Activated naive CD4-positive, alpha-beta T cell treated with anti-CD3 and anti-CD28 coated beads, Interleukin-2, amount 10 ng/mL, durations not matched to agents 7 days and 5 days (primary cell): ENCODE measurements at regions not wholly inside any gene's neighbourhood (a gene's known extent, or its start where the extent isn't known, plus 50 kb on each side); places are given as distances from the start of the nearest gene placed in this dataset.
"Not testable (repeated sequence)": the region's sequence is repeated elsewhere in the genome, so short reads cannot be mapped to it uniquely, and the experiment has no call there.

Experiments
- CTCF ChIA-PET: fragments of 350-600 bp; sonication (Branson Sonifier 250); formaldehyde crosslinking; loops from one replicate; lab custom pipeline; 2021; ENCODE audit warnings: antibody characterized with exemption; lab: Charles Lee
- DNase-seq: peaks from one replicate; pipeline ENCODE4 v3.0.0-alpha.2; 2020
- H3K27ac Mint-ChIP-seq: one replicate; pipeline ENCODE4 v1.8.0; 2021; ENCODE audit warnings: mild to moderate bottlenecking, moderate library complexity, mixed read lengths
- H3K27me3 Mint-ChIP-seq: one replicate; pipeline ENCODE4 v1.8.0; 2021; ENCODE audit warnings: mild to moderate bottlenecking, mixed read lengths
- H3K36me3 Mint-ChIP-seq: one replicate; pipeline ENCODE4 v1.8.0; 2021; ENCODE audit warnings: mixed read lengths
- H3K4me1 Mint-ChIP-seq: one replicate; pipeline ENCODE4 v1.8.0; 2021; ENCODE audit warnings: mixed read lengths
- H3K4me3 Mint-ChIP-seq: one replicate; pipeline ENCODE4 v1.8.0; 2021; ENCODE audit warnings: mild to moderate bottlenecking, moderate library complexity, mixed read lengths
- H3K9me3 Mint-ChIP-seq: one replicate; pipeline ENCODE4 v1.8.0; 2021; ENCODE audit warnings: mixed read lengths

GRCh38 chr10:117463545-117463920 is 79.0 kb upstream of the EMX2 start:
- no peak for DNase-seq
- peaks cover 3% of the 10 kb centered on the region for H3K9me3 Mint-ChIP-seq
- no peak overlapping the region for H3K27ac Mint-ChIP-seq
- no peak overlapping the region for H3K4me3 Mint-ChIP-seq
- CTCF ChIA-PET: no interaction called here
- no peaks in the 10 kb centered on the region for H3K27me3 Mint-ChIP-seq
- no peaks in the 10 kb centered on the region for H3K36me3 Mint-ChIP-seq
- no peaks in the 10 kb centered on the region for H3K4me1 Mint-ChIP-seq

GRCh38 chr10:117462816-117463544 is 79.6 kb upstream of the EMX2 start:
- H3K27me3 Mint-ChIP-seq: peaks cover 5% of the 10 kb centered on the region
- H3K4me3 Mint-ChIP-seq: no peak overlapping the region
- no peak for DNase-seq
- CTCF ChIA-PET: no interaction called here
- no peaks in the 10 kb centered on the region for H3K4me1 Mint-ChIP-seq
- H3K9me3 Mint-ChIP-seq: peaks cover 3% of the 10 kb centered on the region
- no peaks in the 10 kb centered on the region for H3K36me3 Mint-ChIP-seq
- no peak overlapping the region for H3K27ac Mint-ChIP-seq

- Mint-ChIP-seq H3K4me1 (no peaks in the 10 kb centered on the region), H3K27ac (no peak overlapping the region), H3K9me3 (peaks cover 3% of the 10 kb centered on the region), H3K27me3 (peaks cover 9% of the 10 kb centered on the region), H3K4me3 (no peak overlapping the region), H3K36me3 (no peaks in the 10 kb centered on the region)
- CTCF ChIA-PET: interaction anchor here (1.2 kb wide), 1 partner anchor 13 kb away, joined by 4 read pairs; no protein-coding TSS in a partner anchor
- no peak for DNase-seq
Observed at GRCh38 chr10:117462424-117462792, 80.1 kb upstream of the EMX2 start.

GRCh38 chr10:117461766-117462423 is 80.7 kb upstream of the EMX2 start:
- H3K4me3 Mint-ChIP-seq: no peak overlapping the region
- no peak overlapping the region for H3K27ac Mint-ChIP-seq
- H3K9me3 Mint-ChIP-seq: peaks cover 3% of the 10 kb centered on the region
- no peak for DNase-seq
- CTCF ChIA-PET: interaction anchor here (1.2 kb wide), 1 partner anchor 12 kb away, joined by 4 read pairs; no protein-coding TSS in a partner anchor
- no peaks in the 10 kb centered on the region for H3K4me1 Mint-ChIP-seq
- H3K36me3 Mint-ChIP-seq: no peaks in the 10 kb centered on the region
- peaks cover 14% of the 10 kb centered on the region for H3K27me3 Mint-ChIP-seq

- CTCF ChIA-PET: interaction anchor here (1.2 kb wide), 1 partner anchor 12 kb away, joined by 4 read pairs; no protein-coding TSS in a partner anchor
- Mint-ChIP-seq H3K27me3 (peaks cover 20% of the 10 kb centered on the region), H3K4me1 (no peaks in the 10 kb centered on the region), H3K36me3 (no peaks in the 10 kb centered on the region), H3K4me3 (no peak overlapping the region), H3K27ac (no peak overlapping the region), H3K9me3 (peaks cover 3% of the 10 kb centered on the region)
- no peak for DNase-seq
Observed at GRCh38 chr10:117460846-117461765, 81.4 kb upstream of the EMX2 start.

- Mint-ChIP-seq H3K27ac (no peak overlapping the region), H3K36me3 (no peaks in the 10 kb centered on the region), H3K9me3 (peaks cover 3% of the 10 kb centered on the region), H3K4me3 (no peak overlapping the region), H3K4me1 (no peaks in the 10 kb centered on the region), H3K27me3 (peaks cover 24% of the 10 kb centered on the region)
- no peak for DNase-seq
- CTCF ChIA-PET: interaction anchor here (1.3 to 1.5 kb wide), 2 partner anchors 10 to 16 kb away, joined by 3 read pairs; no protein-coding TSS in a partner anchor
Observed at GRCh38 chr10:117458571-117458970, 83.3 kb upstream of the PDZD8 start.

- H3K36me3 Mint-ChIP-seq: no peaks in the 10 kb centered on the region
- no peak for DNase-seq
- no peak overlapping the region for H3K4me3 Mint-ChIP-seq
- no peaks in the 10 kb centered on the region for H3K4me1 Mint-ChIP-seq
- CTCF ChIA-PET: interaction anchor here (1.3 to 1.5 kb wide), 2 partner anchors 9 to 16 kb away, joined by 3 read pairs; no protein-coding TSS in a partner anchor
- H3K27me3 Mint-ChIP-seq: peaks cover 24% of the 10 kb centered on the region
- H3K27ac Mint-ChIP-seq: no peak overlapping the region
- H3K9me3 Mint-ChIP-seq: no peaks in the 10 kb centered on the region
Observed at GRCh38 chr10:117457932-117458331, 82.7 kb upstream of the PDZD8 start.

GRCh38 chr10:117457071-117457810 is 82.0 kb upstream of the PDZD8 start:
- H3K27me3 Mint-ChIP-seq: peaks cover 24% of the 10 kb centered on the region
- no peak overlapping the region for H3K4me3 Mint-ChIP-seq
- DNase-seq: no peak
- CTCF ChIA-PET: interaction anchor here (1.3 to 1.5 kb wide), 2 partner anchors 9 to 15 kb away, joined by 3 read pairs; no protein-coding TSS in a partner anchor
- no peaks in the 10 kb centered on the region for H3K4me1 Mint-ChIP-seq
- H3K36me3 Mint-ChIP-seq: no peaks in the 10 kb centered on the region
- no peak overlapping the region for H3K27ac Mint-ChIP-seq
- H3K9me3 Mint-ChIP-seq: peaks cover 4% of the 10 kb centered on the region

- CTCF ChIA-PET: no interaction called here
- H3K4me1 Mint-ChIP-seq: no peaks in the 10 kb centered on the region
- H3K9me3 Mint-ChIP-seq: peaks cover 4% of the 10 kb centered on the region
- no peak for DNase-seq
- H3K27me3 Mint-ChIP-seq: peaks cover 24% of the 10 kb centered on the region
- no peak overlapping the region for H3K4me3 Mint-ChIP-seq
- no peaks in the 10 kb centered on the region for H3K36me3 Mint-ChIP-seq
- H3K27ac Mint-ChIP-seq: no peak overlapping the region
Observed at GRCh38 chr10:117455346-117455745, 80.1 kb upstream of the PDZD8 start.

GRCh38 chr10:117454502-117454901 is 79.3 kb upstream of the PDZD8 start:
- DNase-seq: no peak

GRCh38 chr10:117453484-117453883 is 78.2 kb upstream of the PDZD8 start:
- H3K27ac Mint-ChIP-seq, H3K36me3 Mint-ChIP-seq, DNase-seq, H3K9me3 Mint-ChIP-seq, H3K4me3 Mint-ChIP-seq, H3K4me1 Mint-ChIP-seq: not testable (repeated sequence)
- peaks cover 24% of the 10 kb centered on the region for H3K27me3 Mint-ChIP-seq
- CTCF ChIA-PET: interaction anchor here (2.5 kb wide), 1 partner anchor 11 kb away, joined by 11 read pairs; no protein-coding TSS in a partner anchor

More at GRCh38 chr10:117454502-117454901, 79.3 kb upstream of the PDZD8 start:
- H3K4me3 Mint-ChIP-seq: no peak overlapping the region
- peaks cover 4% of the 10 kb centered on the region for H3K9me3 Mint-ChIP-seq
- CTCF ChIA-PET: no interaction called here
- no peak overlapping the region for H3K27ac Mint-ChIP-seq
- H3K36me3 Mint-ChIP-seq: no peaks in the 10 kb centered on the region
- H3K4me1 Mint-ChIP-seq: no peaks in the 10 kb centered on the region
- peaks cover 24% of the 10 kb centered on the region for H3K27me3 Mint-ChIP-seq

- CTCF ChIA-PET: interaction anchor here (0.9 to 2.5 kb wide), 4 partner anchors 9 to 234 kb away, joined by 3 to 11 read pairs (median 4); no protein-coding TSS in a partner anchor
- no peak overlapping the region for H3K4me3 Mint-ChIP-seq
- peaks cover 5% of the 10 kb centered on the region for H3K27me3 Mint-ChIP-seq
- H3K9me3 Mint-ChIP-seq: peaks cover 20% of the 10 kb centered on the region
- H3K27ac Mint-ChIP-seq: no peak overlapping the region
- H3K4me1 Mint-ChIP-seq: no peaks in the 10 kb centered on the region
- DNase-seq: no peak
- H3K36me3 Mint-ChIP-seq: peaks cover 3% of the 10 kb centered on the region
Observed at GRCh38 chr10:117450940-117451339, 75.7 kb upstream of the PDZD8 start.

GRCh38 chr10:117449636-117450035 is 74.4 kb upstream of the PDZD8 start:
- peaks cover 29% of the 10 kb centered on the region for H3K9me3 Mint-ChIP-seq
- H3K27ac Mint-ChIP-seq: no peak overlapping the region
- no peaks in the 10 kb centered on the region for H3K4me1 Mint-ChIP-seq
- H3K27me3 Mint-ChIP-seq: peaks cover 10% of the 10 kb centered on the region
- CTCF ChIA-PET: interaction anchor here (1.4 kb wide), 2 partner anchors 12 to 233 kb away, joined by 4 read pairs; no protein-coding TSS in a partner anchor
- no peak for DNase-seq
- no peak overlapping the region for H3K4me3 Mint-ChIP-seq
- peaks cover 3% of the 10 kb centered on the region for H3K36me3 Mint-ChIP-seq
